GM12892 (cell line): ENCODE measurements at regions not wholly inside any gene's neighbourhood (a gene's known extent, or its start where the extent isn't known, plus 50 kb on each side); places are given as distances from the start of the nearest gene placed in this dataset.
"Not testable (repeated sequence)": the region's sequence is repeated elsewhere in the genome, so short reads cannot be mapped to it uniquely, and the experiment has no call there.

Experiments used
- DNase-seq: peaks from one replicate; pipeline ENCODE4 v3.0.0; 2011; ENCODE audit not compliant: insufficient read length
- FAIRE-seq: peaks from 2 replicates; lab custom pipeline; 2011; peaks lifted over from hg19 to GRCh38; lab: Jason Lieb, UNC
- POLR2A ChIP-seq: IDR thresholded peaks from 2 replicates; pipeline ENCODE4 v1.6.1; 2011; ENCODE audit warnings: low read depth, low read length, control low read depth
- POLR2AphosphoS5 ChIP-seq: IDR thresholded peaks from 2 replicates; pipeline ENCODE4 v1.6.1; 2011; ENCODE audit warnings: low read depth, low read length, control low read depth
- TAF1 ChIP-seq: IDR thresholded peaks from 2 replicates; pipeline ENCODE4 v1.6.1; 2011; ENCODE audit warnings: low read depth, mild to moderate bottlenecking, control low read depth, low read length, borderline replicate concordance

DNA sequence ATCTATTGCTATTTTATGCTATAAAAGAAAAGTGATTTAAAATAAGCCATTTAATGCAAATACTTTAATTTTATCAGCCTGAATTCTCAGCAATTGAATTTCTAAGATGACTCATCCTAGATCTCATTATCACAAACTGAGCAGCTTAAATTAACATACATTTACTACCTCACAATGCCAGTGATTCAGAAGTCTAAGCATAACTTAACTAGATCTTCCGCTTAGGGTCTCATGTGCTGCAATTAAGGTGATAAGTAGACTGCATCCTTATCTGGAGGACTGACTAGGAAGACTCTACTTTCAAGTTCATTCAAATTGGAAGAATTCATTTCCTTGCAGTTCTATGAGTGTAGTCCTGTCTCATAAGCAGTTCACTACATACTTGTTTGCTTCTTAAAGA lies 286.6 kb downstream of the COL11A1 start:
- TF ChIP-seq POLR2AphosphoS5 (no peak), POLR2A (no peak)
- no peak for DNase-seq
- FAIRE-seq = no peak

DNA sequence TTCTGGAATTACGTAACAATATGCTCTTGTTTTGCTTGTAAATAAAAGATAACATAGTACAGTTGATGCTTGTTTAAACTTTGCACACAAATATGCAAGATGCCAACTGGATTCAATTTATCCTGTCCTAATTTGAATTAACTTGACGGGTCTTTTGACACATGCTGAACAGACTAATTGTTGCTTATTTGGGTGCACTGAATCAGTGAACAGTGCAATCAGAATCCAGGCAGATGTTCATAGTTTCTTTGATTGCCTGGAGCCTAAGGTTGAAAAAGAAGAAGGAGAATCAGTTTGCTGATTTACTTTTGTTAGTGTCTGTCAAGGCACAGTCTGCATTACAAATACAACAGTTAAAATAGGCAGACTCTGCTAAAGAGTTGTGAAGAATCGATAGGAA lies 307.9 kb downstream of the COL11A1 start:
- no peak for DNase-seq
- no peak for FAIRE-seq
- TF ChIP-seq POLR2A (no peak), POLR2AphosphoS5 (no peak), TAF1 (no peak)

DNA sequence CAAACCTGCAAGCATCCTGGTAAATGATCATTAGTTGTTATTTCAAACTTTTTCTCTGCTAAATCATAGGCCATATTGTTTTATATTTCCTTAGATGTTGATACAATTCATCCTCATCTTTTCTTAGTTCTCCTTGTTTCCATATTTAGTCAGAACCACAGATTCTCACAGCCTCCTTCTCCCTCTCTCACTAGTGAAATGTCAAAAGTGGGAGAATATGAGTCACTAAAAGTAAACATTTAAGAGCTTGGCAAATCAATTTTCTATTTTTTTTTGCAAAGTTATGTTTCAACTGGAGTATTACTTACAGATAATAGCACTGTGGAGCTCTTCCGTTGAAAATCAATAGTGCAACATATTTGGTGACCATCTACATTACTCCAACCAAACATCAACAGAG lies 308.8 kb downstream of the COL11A1 start:
- no peak for FAIRE-seq
- DNase-seq = no peak

DNA sequence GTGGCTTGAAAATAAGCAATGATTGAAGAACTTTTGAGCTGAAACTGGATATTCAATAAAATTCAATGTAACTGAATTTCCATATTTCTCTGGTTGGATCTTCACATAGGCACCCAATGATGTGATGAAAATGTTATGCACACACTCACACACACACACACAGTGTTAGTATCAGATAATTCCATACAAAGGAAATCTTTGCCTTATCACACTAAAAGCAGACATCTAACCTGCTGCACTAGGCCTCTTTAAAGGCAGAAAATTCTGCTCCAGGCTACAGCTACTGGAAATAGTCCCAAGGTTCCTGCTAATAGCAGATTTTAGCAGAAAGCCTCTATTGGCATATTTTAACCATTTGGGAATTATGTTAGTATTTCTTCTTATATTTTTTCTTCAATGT lies 309.6 kb downstream of the COL11A1 start:
- TF ChIP-seq TAF1 = no peak
- FAIRE-seq (no peak), DNase-seq (no peak)

More for the DNA sequence above, 308.8 kb downstream of the COL11A1 start:
- TF ChIP-seq POLR2A (no peak), POLR2AphosphoS5 (no peak), TAF1 (no peak)

DNA sequence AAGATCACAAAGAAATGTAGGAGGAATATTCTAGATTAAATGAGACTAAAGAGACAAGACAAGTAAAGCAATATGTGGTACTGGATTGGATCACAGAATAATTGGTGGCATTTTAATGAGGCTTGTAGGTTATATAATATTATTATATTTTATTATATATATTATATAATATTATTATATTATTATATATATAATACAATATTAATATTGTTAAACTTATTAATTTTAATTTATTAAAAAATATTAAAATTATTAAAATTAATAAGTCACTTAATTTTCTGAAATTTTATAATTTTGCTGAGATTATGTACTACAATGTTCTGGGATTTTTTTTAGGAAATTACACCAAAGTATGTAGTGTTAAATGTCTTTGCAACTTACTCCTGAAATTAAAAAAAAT lies 311.9 kb downstream of the COL11A1 start:
- no peak for TF ChIP-seq POLR2AphosphoS5
- TF ChIP-seq TAF1 = no peak
- no peak for TF ChIP-seq POLR2A
- DNase-seq = no peak
- no peak for FAIRE-seq

DNA sequence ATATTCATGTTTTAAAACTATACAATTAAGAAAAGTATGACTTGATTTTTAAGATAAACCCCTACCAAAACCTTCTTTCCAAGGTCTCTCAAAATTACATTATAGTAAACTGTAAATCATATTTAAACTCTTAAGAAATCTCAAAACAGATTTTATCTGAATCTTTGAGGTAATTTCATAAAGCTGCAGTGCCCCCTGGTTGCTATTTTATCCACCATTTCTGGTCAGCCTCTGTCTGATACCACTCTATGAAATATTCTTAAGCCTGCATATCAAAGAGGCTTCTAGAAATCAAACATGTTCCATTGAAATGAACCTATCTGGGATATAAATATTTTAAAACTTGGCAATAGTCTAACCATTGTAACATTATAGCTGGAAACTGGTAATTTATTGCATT lies 317.3 kb downstream of the COL11A1 start:
- DNase-seq = no peak
- no peak for FAIRE-seq
- TF ChIP-seq TAF1 (no peak), POLR2AphosphoS5 (no peak), POLR2A (no peak)

DNA sequence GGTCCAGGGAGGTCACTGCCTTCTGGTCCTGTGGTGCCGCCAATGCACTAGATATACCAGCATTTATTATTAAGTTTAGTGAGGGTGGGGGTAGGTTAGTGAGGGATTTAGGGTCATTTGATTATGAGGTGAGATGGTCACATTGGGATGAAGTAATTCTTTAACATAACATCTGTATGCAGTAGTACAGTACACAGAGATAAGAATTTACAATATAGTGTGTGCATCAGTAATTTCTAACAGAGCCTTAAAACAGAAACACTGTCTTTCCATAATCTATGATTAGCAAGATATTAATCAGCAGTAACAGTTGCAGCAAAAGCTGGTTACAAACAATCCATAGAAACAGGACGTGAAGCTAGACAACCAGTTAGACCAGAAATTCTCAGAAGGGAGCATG lies 318.4 kb downstream of the COL11A1 start:
- FAIRE-seq, DNase-seq: not testable (repeated sequence)

DNA sequence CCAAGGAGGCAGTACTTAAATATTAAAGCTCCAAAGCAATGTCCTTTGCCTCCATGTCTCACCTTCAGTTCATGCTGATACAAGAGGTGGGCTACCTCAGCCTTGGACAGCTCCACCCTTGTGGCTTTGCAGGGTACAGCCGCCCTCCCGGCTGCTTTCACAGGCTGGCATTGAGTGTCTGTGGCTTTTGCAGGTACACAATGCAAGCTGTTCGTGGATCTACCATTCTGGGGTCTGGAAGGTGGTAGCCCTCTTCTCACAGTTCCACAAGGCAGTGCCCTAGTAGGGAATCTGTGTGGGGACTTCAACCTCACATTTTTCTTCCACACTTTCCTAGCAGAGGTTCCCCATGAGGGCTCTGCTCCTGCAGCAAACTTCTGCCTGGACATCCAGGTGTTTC lies 324.8 kb downstream of the COL11A1 start:
- DNase-seq (no peak), FAIRE-seq (no peak)
- no peak for TF ChIP-seq POLR2AphosphoS5
- no peak for TF ChIP-seq POLR2A
- TF ChIP-seq TAF1 = no peak

DNA sequence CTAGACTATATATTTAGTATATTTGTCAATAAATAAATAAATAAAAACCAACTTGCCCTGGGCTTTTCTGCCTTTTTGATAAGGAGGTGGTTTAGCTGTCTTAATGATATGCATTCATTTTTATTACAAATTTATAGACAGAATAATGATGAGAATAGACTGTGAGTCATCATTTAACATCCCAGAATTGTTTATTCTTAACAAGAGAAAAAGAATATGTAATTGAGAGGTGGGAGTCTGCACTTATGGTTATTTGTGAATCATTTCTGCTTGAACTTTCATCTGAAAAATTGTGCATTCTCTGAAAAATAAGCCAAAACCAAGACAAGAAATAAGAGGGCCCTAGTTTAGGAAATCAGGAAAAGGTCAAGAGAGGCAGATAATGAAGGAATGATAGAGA lies 326.2 kb downstream of the COL11A1 start:
- FAIRE-seq (no peak), DNase-seq (no peak)
- TF ChIP-seq TAF1 (no peak), POLR2AphosphoS5 (no peak), POLR2A (no peak)

DNA sequence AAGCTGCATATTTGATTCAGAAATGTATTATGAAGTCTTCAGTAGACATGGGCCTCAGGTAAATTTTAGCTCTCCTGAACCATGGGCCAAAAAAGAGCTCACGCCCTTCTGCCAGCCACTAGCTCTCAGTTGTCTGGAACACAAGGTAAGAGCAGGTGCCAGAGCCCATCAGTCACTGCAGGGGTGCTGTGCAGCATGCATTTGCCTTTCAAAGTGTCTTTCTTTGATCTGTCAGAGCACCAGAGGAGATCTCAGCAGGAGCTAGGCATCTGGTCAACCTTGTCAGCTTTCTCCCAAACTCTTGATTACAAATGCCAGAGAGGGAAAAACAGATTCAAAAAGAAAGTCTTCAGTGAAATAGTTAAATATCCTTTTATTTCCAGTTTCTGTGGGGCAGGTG lies 332.3 kb downstream of the COL11A1 start:
- DNase-seq (no peak), FAIRE-seq (no peak)
- TF ChIP-seq TAF1 (no peak), POLR2AphosphoS5 (no peak), POLR2A (no peak)

DNA sequence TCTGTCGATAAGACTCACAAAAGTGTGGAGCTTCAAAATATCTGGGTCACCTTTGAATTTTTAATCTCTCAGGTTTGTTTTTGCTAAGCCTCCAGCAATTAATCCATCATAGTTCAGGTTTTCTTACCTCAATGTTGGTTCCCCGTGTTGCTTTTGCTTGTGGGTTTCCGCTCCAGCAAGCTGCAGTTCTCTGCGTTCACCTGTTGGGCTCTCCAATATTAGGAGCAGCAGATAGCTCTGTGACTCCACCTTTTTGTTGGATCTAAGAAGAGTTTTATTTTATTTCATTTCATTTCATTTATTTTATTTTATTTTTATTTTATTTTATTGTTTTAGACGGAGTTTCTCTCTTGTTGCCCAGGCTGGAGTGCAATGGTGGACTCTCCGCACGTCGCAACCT lies 335.5 kb downstream of the COL11A1 start:
- FAIRE-seq = no peak
- TF ChIP-seq TAF1 (no peak), POLR2AphosphoS5 (no peak)
- DNase-seq = no peak

DNA sequence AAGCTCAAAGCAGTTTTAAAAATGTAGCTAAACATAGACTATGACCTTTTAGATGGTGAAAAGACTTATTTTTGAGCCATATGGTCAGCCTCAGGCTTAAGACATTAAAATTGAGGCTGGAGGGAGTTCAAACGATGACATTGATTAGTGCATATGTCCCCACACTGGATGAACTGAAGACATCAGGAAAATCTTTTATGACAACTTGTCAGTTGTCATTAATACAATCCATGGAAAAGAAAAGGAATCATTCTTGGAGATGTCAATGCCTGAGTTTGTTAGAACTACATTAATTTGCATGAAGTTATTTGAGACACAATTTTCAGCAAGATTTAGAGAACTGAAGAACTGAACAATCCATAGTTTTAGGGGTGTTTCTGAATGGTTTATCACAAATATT lies 349.9 kb downstream of the COL11A1 start:
- DNase-seq = no peak
- no peak for FAIRE-seq
- TF ChIP-seq POLR2A = no peak
- no peak for TF ChIP-seq TAF1
- TF ChIP-seq POLR2AphosphoS5 = no peak

DNA sequence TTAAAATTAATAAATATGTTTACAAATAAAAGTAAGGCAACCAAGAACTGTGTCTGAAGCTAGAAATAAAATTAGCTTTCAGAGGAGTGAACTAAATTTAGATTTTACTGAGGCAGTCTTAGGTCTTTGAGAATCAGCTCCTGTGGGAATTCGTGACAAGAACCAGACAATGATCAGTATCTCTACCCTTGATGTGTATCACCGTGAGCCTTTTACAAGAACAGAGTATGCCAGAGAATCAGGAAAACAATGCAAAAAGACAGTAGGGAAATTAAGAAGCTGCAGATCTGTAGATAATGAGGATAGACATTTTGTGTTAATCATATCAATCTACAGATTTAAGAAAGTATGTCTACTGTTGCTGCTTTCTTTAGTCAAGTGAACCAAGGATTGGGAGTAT lies 351.0 kb downstream of the COL11A1 start:
- TF ChIP-seq POLR2A = no peak
- TF ChIP-seq TAF1 = no peak
- no peak for TF ChIP-seq POLR2AphosphoS5
- FAIRE-seq (no peak), DNase-seq (no peak)

DNA sequence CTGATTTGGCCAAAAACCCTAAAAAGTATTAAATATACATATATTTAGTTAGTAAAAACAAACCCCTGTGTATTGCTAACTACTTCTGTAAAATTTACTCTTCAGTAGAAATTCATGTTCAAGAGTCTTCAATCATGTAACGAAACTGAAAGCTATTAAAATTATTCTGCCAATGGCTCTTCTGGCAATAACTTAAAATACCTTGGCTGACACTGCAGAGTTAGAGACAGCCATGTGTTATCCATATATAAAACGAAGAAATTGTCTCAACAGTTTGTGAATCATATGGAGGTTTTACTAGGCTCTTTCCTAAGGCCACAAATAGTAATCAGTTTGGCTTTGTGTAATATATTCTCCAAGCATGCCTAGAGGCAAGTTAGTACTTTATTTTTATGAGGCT lies 357.2 kb downstream of the COL11A1 start:
- TF ChIP-seq POLR2A (no peak), POLR2AphosphoS5 (no peak), TAF1 (no peak)
- no peak for FAIRE-seq

DNA sequence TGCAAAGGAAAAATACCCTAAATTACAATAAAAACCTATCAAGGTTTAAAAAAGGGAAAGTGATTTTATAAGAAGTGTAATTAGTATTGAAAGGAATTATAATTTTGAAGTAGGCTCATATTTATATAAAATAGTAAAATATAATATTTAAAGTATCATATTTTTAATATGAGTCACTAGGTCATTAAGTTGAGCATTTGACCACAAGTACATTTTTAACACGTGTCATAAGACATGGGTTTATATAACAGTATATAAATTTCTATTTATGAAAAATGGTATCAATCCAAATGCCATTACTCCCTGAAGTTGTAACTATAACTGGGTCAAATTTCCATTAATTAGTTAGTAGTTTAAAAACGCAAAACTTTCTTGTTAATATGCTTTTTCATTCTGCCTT lies 365.9 kb downstream of the COL11A1 start:
- no peak for FAIRE-seq
- TF ChIP-seq TAF1 (no peak), POLR2A (no peak), POLR2AphosphoS5 (no peak)
- no peak for DNase-seq

More for the DNA sequence above, 357.2 kb downstream of the COL11A1 start:
- no peak for DNase-seq
